GM21390 (cell line): ENCODE measurements at regions not wholly inside any gene's neighbourhood (a gene's known extent, or its start where the extent isn't known, plus 50 kb on each side); places are given as distances from the start of the nearest gene placed in this dataset.
"Not testable (repeated sequence)": the region's sequence is repeated elsewhere in the genome, so short reads cannot be mapped to it uniquely, and the experiment has no call there.

Experiments used
- ATAC-seq: cut with Tn5 transposase; IDR thresholded peaks from one replicate; pipeline ENCODE4 v1.9.1; 2021; ENCODE audit not compliant: unreplicated experiment

DNA sequence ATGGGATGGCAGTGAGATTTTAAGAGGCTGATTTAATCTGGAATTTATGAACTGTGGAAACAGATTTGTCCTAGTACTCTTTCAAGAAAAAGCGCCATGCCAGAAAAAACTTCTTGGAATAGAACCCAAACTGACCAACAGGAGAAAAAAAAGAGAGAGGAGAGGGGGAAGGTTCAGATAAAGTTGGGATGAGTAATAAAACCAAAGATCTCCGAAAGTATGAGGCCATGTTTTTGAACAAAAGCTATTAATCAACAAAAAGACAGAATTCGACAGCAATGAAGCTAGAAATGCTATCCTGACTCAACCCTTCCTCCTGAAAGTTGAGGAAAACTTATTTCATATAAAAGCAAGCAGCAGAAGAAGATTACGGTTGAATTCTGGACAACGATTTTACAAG is 135.5 kb downstream of the CEMIP2 start:
- no peak for ATAC-seq

- ATAC-seq: no peak
Observed at GRCh38 chr9:71630377-71630995, 137.8 kb downstream of the CEMIP2 start.

GRCh38 chr9:71629578-71630215 is 138.6 kb downstream of the CEMIP2 start:
- no peak for ATAC-seq

- ATAC-seq: no peak
Observed at GRCh38 chr9:71628247-71628646, 140.1 kb downstream of the CEMIP2 start.

DNA sequence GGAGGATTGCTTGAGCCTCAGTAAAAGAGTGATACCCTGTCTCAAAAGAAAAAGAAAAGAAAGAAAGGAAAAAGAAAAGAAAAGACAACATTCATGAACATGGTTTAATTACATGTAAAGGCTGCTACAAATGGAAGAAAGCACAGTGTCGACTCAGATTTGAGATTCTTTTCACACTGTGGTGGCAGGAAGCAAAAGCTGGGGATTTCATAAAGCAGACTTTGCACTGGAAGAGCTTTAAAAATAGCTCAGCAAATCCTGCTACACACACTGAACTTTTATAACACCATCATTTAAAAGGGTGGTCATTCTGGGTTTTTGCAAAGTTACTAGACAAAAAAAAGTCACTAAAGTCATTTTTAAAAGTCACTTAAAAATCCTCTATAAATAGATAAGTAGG is 140.8 kb downstream of the CEMIP2 start:
- ATAC-seq: no peak

GRCh38 chr9:71626395-71626794 is 141.9 kb downstream of the CEMIP2 start:
- no peak for ATAC-seq

- no peak for ATAC-seq
Observed at GRCh38 chr9:71624728-71625127, 143.6 kb downstream of the CEMIP2 start.

DNA sequence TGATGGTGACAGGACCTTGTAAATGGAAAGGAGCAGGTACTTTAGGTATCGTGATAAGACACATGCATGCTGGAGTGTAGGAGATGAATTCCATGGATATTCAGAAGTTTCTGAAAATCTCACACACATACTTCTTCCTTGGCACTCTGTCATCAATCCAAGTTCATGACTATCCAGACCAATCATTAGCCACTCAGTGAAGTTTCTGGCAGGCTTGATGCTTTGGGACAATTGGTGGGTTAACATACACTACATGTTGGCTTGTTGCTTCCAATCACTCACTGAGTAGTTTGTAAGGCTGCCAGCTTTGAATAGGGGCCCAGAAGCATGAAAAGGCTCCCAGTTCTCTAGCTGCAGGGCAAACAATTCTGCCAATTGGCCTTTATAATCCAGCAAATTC is 147.6 kb downstream of the CEMIP2 start:
- ATAC-seq: no peak

- ATAC-seq: no peak
Observed at GRCh38 chr9:71620331-71620730, 148.0 kb downstream of the CEMIP2 start.

DNA sequence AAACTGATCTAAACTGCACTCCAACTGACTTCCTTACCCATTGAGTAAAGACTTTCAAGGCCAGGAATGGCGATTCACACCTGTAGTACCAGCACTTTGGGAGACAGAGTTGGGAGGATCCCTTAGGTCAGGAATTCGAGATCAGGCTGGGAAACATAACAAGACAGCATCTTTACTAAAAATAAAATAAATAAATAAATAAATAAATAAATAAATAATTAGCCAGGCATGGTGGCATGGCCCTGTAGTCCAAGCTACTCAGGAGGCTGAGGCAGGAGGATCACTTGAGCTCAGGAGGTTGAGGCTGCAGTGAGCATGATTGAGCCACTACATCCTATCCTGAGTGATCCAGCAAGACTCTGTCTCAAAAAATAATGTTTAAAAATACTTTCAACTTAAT is 148.4 kb downstream of the CEMIP2 start:
- no peak for ATAC-seq

DNA sequence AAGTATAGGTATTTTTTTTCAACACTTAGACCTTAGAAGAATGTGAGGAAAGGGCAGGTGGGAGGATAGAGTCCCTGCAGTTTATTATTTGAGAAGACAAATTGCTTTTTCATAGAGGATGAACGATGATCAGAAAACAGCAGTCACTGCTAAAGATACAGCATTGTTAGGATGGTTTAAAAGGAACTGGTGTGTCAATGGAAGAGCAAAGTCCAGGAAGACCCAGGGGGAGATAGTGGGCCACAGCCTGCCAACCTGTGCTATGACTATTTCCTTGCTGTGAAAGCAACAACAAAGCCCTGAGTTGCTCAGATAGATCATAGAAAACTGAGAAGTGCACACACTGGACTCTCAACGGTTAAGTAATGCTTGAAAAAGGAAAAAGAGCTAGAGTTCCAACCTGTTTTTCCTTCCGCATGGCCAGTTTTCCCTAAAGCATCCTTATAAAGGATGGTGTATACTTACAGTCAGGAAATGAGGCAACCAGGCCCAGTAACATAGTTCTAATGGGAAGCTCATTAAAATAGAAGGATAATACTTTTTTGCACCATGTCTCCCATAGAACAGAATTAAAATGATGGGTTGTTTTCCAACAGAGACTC is 153.8 kb downstream of the CEMIP2 start:
- no peak for ATAC-seq

- no peak for ATAC-seq
Observed at GRCh38 chr9:71612889-71613288, 155.4 kb downstream of the CEMIP2 start.

- no peak for ATAC-seq
Observed at GRCh38 chr9:71609448-71609830, 158.9 kb downstream of the CEMIP2 start.

- ATAC-seq: no peak
Observed at GRCh38 chr9:71608825-71609447, 159.4 kb downstream of the CEMIP2 start.

DNA sequence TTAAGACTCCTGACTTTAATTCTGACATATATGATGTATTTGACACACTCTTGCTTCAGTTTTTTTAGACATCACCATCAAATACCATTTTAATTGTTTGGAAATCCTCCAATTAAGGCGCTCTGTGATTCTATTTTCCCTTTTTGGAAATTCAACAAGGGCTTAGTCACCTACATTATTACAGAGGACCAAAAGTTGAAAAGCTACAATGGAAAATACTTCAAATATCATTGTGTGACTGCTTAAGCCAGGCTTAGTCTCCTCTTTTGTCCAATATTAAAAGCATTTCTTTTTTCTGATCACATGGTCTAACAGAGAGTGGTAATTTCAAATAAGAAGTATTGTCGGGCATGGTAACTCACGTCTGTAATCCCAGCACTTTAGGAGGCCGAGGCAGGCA is 160.3 kb downstream of the CEMIP2 start:
- no peak for ATAC-seq

GRCh38 chr9:71607461-71607881 is 160.8 kb downstream of the CEMIP2 start:
- no peak for ATAC-seq

DNA sequence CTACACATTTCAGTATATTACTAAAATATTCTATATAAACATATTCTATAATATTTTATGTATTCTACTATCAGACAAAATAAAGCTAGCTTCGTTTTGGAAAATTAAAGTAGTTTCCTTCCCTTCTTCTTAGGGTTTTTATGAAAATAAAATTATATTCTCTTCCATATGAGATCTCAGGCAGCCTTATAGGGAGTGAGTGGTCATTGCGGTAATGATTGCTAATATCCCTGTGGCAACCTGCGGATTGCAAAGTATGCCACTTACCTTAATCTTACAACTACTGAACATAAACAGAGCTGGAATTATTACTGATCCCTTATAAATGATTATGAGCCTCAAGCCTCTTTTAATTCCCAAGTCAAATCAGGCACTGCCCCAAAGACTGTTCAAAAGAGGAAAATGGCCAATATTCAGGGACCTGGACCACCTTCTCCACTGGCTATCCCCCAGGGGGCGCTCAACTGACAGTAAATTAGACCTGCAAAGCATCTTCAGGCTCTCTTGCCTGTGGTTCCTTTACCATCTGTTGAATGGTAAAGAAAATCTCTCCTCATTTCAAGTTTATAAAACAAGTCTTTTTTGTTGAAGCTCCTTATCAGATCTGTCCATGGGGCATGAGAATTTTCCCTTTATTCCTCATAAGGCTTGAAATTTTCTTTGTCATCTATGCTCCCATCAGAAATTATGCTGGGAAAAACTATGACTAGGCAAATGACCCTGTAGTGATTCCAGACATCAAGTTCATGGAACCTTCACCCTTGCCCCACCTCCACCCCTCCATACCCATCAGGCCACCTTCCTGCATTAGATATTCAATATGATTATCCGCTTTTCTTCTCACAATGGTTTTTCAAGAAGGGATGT is 163.9 kb downstream of the CEMIP2 start:
- ATAC-seq: peak; percentile 89

GRCh38 chr9:71602652-71603051 is 165.7 kb downstream of the CEMIP2 start:
- ATAC-seq: no peak

DNA sequence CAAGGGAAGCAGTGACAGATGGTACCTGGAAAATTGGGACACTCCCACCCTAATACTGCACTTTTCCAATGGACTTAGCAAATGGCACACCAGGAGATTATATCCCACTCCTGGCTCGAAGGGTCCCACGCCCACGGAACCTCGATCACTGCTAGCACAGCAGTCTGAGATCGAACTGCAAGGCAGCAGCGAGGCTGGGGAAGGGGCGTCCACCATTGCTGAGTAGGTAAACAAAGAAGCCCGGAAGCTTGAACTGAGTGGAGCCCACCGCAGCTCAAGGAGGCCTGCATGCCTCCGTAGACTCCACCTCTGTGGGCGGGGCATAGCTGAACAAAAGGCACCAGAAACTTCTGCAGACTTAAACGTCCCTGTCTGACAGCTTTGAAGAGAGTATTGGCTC is 172.6 kb downstream of the CEMIP2 start:
- not testable (repeated sequence) for ATAC-seq

- ATAC-seq: no peak
Observed at GRCh38 chr9:71594541-71594940, 173.8 kb downstream of the CEMIP2 start.

- no peak for ATAC-seq
Observed at GRCh38 chr9:71592400-71592799, 175.9 kb downstream of the CEMIP2 start.
